ENCODE measurements at regions not wholly inside any gene's neighbourhood (a gene's known extent, or its start where the extent isn't known, plus 50 kb on each side); places are given as distances from the start of the nearest gene placed in this dataset.

DNA sequence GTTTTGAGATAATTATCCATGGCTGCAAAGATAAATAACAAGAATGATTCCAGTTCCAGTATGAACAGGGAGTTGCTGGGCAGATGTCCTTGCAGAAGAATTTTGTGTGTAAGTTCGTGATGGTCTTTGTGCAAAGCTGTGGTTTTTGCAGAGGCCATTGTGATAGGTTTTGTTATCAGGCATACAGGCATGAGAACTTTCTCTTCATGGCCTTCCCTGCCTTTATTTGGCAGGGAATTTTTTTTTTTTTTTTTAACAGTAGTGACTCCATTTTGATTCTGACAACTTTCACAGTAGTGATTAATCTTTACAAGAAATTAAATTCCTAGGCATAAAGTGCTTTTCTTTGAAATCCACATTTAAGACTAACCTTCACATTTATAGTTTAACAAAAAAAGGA, 1999.5 kb upstream of the CDH6 start:
- no peak for ATAC-seq
- no peaks in the 10 kb centered on the region for H3K36me3 Mint-ChIP-seq (ENCODE audit: low read depth)
- H3K27ac ChIP-seq (ENCODE audit: low read depth) = no peak overlapping the region
- H3K4me1 ChIP-seq (ENCODE audit: insufficient read depth) = peaks cover 18% of the 10 kb centered on the region
- H3K36me3 ChIP-seq (ENCODE audit: insufficient read depth) = no peaks in the 10 kb centered on the region
- H3F3A ChIP-seq (replicated peaks; ENCODE audit: low read depth) = no peaks in the 10 kb centered on the region
- no peak overlapping the region for H3K4me3 ChIP-seq
- no peaks in the 10 kb centered on the region; the same call in 2 of the 3 replicates for H3K9me3 Mint-ChIP-seq
- no peak overlapping the region for H3K4me3 Mint-ChIP-seq
- no peaks in the 10 kb centered on the region for H3K27me3 Mint-ChIP-seq (ENCODE audit: insufficient read depth, low read depth, poor library complexity)
- H3K9me2 ChIP-seq (ENCODE audit: insufficient read depth) = no peaks in the 10 kb centered on the region
- H3K4me1 Mint-ChIP-seq = peaks cover 15% of the 10 kb centered on the region; the same call in 2 of the 3 replicates
- no peak for DNase-seq (ENCODE audit: low spot score)
- H3K79me2 ChIP-seq (replicated peaks; ENCODE audit: insufficient read depth) = no peaks in the 10 kb centered on the region
- no peaks in the 10 kb centered on the region for H4K20me1 ChIP-seq (replicated peaks; ENCODE audit: insufficient read depth)
- no peaks in the 10 kb centered on the region for H3K27me3 ChIP-seq (ENCODE audit: insufficient read depth)
- no peak for TF ChIP-seq EZH2phosphoT487 (IDR thresholded peaks at IDR 0.05; ENCODE audit: unreplicated experiment)
- no peak for TF ChIP-seq POLR2AphosphoS5 (IDR thresholded peaks at IDR 0.05; ENCODE audit: low read depth)
- TF ChIP-seq, protein P1, sequence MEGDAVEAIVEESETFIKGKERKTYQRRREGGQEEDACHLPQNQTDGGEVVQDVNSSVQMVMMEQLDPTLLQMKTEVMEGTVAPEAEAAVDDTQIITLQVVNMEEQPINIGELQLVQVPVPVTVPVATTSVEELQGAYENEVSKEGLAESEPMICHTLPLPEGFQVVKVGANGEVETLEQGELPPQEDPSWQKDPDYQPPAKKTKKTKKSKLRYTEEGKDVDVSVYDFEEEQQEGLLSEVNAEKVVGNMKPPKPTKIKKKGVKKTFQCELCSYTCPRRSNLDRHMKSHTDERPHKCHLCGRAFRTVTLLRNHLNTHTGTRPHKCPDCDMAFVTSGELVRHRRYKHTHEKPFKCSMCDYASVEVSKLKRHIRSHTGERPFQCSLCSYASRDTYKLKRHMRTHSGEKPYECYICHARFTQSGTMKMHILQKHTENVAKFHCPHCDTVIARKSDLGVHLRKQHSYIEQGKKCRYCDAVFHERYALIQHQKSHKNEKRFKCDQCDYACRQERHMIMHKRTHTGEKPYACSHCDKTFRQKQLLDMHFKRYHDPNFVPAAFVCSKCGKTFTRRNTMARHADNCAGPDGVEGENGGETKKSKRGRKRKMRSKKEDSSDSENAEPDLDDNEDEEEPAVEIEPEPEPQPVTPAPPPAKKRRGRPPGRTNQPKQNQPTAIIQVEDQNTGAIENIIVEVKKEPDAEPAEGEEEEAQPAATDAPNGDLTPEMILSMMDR (conservative IDR thresholded peaks at IDR 0.05; ENCODE audit: low read depth in 2 of 2) = no peak
- TF ChIP-seq EZH2 (IDR thresholded peaks at IDR 0.05; ENCODE audit: low read depth, unreplicated experiment) = no peak
- no peak for TF ChIP-seq JUNB (IDR thresholded peaks at IDR 0.05; ENCODE audit: unreplicated experiment)
- no peak for TF ChIP-seq NANOG (IDR thresholded peaks at IDR 0.05; ENCODE audit: borderline replicate concordance)
- TF ChIP-seq ZNF331 (CRISPR knock-in tag; IDR thresholded peaks at IDR 0.05; ENCODE audit: low read depth) = no peak
- TF ChIP-seq ETS1 (IDR thresholded peaks at IDR 0.05) = no peak
- TF ChIP-seq, protein P2, sequence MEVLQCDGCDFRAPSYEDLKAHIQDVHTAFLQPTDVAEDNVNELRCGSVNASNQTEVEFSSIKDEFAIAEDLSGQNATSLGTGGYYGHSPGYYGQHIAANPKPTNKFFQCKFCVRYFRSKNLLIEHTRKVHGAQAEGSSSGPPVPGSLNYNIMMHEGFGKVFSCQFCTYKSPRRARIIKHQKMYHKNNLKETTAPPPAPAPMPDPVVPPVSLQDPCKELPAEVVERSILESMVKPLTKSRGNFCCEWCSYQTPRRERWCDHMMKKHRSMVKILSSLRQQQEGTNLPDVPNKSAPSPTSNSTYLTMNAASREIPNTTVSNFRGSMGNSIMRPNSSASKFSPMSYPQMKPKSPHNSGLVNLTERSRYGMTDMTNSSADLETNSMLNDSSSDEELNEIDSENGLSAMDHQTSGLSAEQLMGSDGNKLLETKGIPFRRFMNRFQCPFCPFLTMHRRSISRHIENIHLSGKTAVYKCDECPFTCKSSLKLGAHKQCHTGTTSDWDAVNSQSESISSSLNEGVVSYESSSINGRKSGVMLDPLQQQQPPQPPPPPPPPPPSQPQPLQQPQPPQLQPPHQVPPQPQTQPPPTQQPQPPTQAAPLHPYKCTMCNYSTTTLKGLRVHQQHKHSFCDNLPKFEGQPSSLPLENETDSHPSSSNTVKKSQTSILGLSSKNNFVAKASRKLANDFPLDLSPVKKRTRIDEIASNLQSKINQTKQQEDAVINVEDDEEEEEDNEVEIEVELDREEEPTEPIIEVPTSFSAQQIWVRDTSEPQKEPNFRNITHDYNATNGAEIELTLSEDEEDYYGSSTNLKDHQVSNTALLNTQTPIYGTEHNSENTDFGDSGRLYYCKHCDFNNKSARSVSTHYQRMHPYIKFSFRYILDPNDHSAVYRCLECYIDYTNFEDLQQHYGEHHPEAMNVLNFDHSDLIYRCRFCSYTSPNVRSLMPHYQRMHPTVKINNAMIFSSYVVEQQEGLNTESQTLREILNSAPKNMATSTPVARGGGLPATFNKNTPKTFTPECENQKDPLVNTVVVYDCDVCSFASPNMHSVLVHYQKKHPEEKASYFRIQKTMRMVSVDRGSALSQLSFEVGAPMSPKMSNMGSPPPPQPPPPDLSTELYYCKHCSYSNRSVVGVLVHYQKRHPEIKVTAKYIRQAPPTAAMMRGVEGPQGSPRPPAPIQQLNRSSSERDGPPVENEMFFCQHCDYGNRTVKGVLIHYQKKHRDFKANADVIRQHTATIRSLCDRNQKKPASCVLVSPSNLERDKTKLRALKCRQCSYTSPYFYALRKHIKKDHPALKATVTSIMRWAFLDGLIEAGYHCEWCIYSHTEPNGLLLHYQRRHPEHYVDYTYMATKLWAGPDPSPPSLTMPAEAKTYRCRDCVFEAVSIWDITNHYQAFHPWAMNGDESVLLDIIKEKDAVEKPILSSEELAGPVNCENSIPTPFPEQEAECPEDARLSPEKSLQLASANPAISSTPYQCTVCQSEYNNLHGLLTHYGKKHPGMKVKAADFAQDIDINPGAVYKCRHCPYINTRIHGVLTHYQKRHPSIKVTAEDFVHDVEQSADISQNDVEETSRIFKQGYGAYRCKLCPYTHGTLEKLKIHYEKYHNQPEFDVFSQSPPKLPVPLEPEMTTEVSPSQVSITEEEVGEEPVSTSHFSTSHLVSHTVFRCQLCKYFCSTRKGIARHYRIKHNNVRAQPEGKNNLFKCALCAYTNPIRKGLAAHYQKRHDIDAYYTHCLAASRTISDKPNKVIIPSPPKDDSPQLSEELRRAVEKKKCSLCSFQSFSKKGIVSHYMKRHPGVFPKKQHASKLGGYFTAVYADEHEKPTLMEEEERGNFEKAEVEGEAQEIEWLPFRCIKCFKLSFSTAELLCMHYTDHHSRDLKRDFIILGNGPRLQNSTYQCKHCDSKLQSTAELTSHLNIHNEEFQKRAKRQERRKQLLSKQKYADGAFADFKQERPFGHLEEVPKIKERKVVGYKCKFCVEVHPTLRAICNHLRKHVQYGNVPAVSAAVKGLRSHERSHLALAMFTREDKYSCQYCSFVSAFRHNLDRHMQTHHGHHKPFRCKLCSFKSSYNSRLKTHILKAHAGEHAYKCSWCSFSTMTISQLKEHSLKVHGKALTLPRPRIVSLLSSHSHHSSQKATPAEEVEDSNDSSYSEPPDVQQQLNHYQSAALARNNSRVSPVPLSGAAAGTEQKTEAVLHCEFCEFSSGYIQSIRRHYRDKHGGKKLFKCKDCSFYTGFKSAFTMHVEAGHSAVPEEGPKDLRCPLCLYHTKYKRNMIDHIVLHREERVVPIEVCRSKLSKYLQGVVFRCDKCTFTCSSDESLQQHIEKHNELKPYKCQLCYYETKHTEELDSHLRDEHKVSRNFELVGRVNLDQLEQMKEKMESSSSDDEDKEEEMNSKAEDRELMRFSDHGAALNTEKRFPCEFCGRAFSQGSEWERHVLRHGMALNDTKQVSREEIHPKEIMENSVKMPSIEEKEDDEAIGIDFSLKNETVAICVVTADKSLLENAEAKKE (CRISPR knock-in tag; IDR thresholded peaks at IDR 0.05) = no peak
- no peak for TF ChIP-seq ZNF114 (CRISPR knock-in tag; IDR thresholded peaks at IDR 0.05)
- no peak for TF ChIP-seq CREB1 (CRISPR knock-in tag; IDR thresholded peaks at IDR 0.05; ENCODE audit: low read depth)
- no peak for TF ChIP-seq STAT1 (IDR thresholded peaks at IDR 0.05; ENCODE audit: unreplicated experiment)
- TF ChIP-seq, protein P3, sequence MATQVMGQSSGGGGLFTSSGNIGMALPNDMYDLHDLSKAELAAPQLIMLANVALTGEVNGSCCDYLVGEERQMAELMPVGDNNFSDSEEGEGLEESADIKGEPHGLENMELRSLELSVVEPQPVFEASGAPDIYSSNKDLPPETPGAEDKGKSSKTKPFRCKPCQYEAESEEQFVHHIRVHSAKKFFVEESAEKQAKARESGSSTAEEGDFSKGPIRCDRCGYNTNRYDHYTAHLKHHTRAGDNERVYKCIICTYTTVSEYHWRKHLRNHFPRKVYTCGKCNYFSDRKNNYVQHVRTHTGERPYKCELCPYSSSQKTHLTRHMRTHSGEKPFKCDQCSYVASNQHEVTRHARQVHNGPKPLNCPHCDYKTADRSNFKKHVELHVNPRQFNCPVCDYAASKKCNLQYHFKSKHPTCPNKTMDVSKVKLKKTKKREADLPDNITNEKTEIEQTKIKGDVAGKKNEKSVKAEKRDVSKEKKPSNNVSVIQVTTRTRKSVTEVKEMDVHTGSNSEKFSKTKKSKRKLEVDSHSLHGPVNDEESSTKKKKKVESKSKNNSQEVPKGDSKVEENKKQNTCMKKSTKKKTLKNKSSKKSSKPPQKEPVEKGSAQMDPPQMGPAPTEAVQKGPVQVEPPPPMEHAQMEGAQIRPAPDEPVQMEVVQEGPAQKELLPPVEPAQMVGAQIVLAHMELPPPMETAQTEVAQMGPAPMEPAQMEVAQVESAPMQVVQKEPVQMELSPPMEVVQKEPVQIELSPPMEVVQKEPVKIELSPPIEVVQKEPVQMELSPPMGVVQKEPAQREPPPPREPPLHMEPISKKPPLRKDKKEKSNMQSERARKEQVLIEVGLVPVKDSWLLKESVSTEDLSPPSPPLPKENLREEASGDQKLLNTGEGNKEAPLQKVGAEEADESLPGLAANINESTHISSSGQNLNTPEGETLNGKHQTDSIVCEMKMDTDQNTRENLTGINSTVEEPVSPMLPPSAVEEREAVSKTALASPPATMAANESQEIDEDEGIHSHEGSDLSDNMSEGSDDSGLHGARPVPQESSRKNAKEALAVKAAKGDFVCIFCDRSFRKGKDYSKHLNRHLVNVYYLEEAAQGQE (IDR thresholded peaks at IDR 0.05; ENCODE audit: unreplicated experiment) = no peak
- H3K4me2 ChIP-seq = no peak overlapping the region
- H3K27ac Mint-ChIP-seq = peak overlapping the region; percentile 74; the same call in 1 of the 2 replicates
- H2AFZ ChIP-seq = no peak overlapping the region

Measured in GM23338 (cell line).